HG03469 (cell line): ENCODE measurements at regions not wholly inside any gene's neighbourhood (a gene's known extent, or its start where the extent isn't known, plus 50 kb on each side); places are given as distances from the start of the nearest gene placed in this dataset.

Source experiments
- ATAC-seq: cut with Tn5 transposase; IDR thresholded peaks from one replicate; pipeline ENCODE4 v1.9.1; 2021; ENCODE audit warnings: mild to moderate bottlenecking, moderate library complexity, moderate number of reproducible peaks; ENCODE audit not compliant: unreplicated experiment

DNA sequence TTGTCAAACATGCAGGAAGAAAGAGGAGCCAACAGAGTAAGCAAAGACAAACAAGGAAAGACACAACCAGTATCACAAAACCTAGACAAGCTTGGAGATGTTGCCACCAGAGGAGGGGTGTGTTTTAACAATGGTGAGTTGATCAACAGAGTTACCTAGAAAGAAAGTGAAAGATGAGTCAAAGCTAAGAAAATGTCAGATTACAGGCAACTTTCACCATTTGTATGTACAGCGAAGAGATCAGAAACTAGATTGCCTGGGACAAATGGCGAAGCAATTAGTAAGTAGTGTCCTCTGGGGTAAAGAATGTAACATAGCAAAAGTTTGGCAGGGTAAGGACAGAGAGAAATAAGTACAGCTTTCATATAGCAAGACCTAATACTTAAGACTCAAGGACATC lies 51.6 kb upstream of the POU3F2 start:
- peak; percentile 30 for ATAC-seq

DNA sequence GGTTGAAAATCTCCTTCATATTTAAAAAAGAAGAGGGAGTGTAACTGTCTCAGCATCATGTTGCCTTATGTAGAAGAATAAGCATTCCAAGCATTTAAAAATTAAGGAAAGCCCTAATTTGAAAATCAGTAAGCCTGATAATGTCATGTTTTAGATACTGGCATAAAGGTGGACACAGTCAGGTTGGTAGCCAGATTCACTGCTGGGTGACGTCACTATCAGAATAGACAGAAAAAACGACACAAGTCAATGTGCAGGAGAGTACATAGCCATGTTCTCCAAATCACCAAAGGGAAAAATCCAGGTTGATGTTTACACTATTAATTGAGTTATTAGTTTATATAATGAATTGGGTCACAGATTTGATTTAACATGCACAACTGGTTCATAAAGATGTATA lies 50.8 kb upstream of the POU3F2 start:
- no peak for ATAC-seq
